Skeletal muscle tissue (tissue), 3 donors: ENCODE measurements at regions not wholly inside any gene's neighbourhood (a gene's known extent, or its start where the extent isn't known, plus 50 kb on each side); places are given as distances from the start of the nearest gene placed in this dataset.
"Not testable (repeated sequence)": the region's sequence is repeated elsewhere in the genome, so short reads cannot be mapped to it uniquely, and the experiment has no call there.

ENCODE experiments used
- H3K27ac ChIP-seq: one replicate; pipeline ENCODE4 v1.7.0; 2013; ENCODE audit warnings: mild to moderate bottlenecking, low read depth, low read length, inconsistent platforms
- H3K27me3 ChIP-seq, 3 donors: one replicate each; pipeline ENCODE4 v1.7.0; 2013; ENCODE audit warnings: low read length in 3 of 3; ENCODE audit not compliant: control insufficient read depth in 3 of 3, insufficient read depth in 3 of 3
- H3K36me3 ChIP-seq, 3 donors: one replicate each; pipeline ENCODE4 v1.7.0; 2013; ENCODE audit warnings: low read length in 3 of 3; ENCODE audit not compliant: control insufficient read depth in 3 of 3, insufficient read depth in 3 of 3
- H3K4me1 ChIP-seq, 3 donors: one replicate each; pipeline ENCODE4 v1.7.0; 2013; ENCODE audit warnings: low read length in 3 of 3, mild to moderate bottlenecking in 3 of 3; ENCODE audit not compliant: control insufficient read depth in 3 of 3, insufficient read depth in 3 of 3
- H3K4me3 ChIP-seq, 3 donors: one replicate each; pipeline ENCODE4 v1.7.0; 2013; ENCODE audit warnings: low read length in 3 of 3
- H3K9ac ChIP-seq, 3 donors: one replicate each; pipeline ENCODE4 v1.7.0; 2013; ENCODE audit warnings: low read length in 3 of 3, mild to moderate bottlenecking in 3 of 3, moderate library complexity in 2 of 3, low read depth in 1 of 3
- H3K9me3 ChIP-seq, 3 donors: one replicate each; pipeline ENCODE4 v1.7.0; 2013; ENCODE audit warnings: low read length in 3 of 3; ENCODE audit not compliant: control insufficient read depth in 3 of 3
- donor health status: Osteomylitis.

DNA sequence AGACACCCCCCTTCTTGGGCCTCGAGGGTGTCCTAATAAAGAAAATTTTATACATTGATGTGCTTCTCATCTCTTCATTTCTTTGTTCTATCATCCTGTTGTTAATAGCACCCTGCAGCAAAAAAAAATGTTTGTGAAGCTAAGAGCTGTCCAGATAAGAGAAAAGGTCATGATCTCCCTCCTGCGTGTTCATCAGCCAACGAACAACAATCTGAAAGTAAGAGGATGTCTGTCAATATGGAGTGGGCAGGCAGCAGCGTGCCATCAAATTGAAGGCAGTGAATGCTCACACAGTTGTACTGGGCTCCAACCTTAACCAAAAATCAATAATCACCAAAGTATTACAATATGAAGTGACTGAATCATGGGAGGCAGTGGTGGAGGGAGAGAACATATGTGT, 418.6 kb upstream of the ONECUT1 start:
- Histone ChIP-seq H3K4me3 (no peak overlapping the region), H3K36me3 (no peaks in the 10 kb centered on the region), H3K4me1 (peaks cover 8% of the 10 kb centered on the region in 3 donors), H3K27me3 (no peaks in the 10 kb centered on the region), H3K9ac (no peak overlapping the region), H3K9me3 (peaks cover 0 to 2% (median 0%) of the 10 kb centered on the region in 3 donors), H3K27ac (no peak overlapping the region)

GRCh38 chr15:53203454-53203853, 413.3 kb upstream of the ONECUT1 start:
- no peaks in the 10 kb centered on the region for H3K36me3 ChIP-seq
- H3K27me3 ChIP-seq, result no peaks in the 10 kb centered on the region
- peak overlapping the region in 1 of 3 donors; percentile 22 for H3K4me3 ChIP-seq
- peaks cover 0 to 2% (median 0%) of the 10 kb centered on the region in 3 donors for H3K9me3 ChIP-seq
- no peak overlapping the region for H3K9ac ChIP-seq
- no peak overlapping the region for H3K27ac ChIP-seq
- H3K4me1 ChIP-seq, result peaks cover 15 to 19% (median 16%) of the 10 kb centered on the region in 3 donors

- no peak overlapping the region for H3K27ac ChIP-seq
- peaks cover 0 to 2% (median 0%) of the 10 kb centered on the region in 3 donors for H3K9me3 ChIP-seq
- H3K4me3 ChIP-seq, result no peak overlapping the region
- no peaks in the 10 kb centered on the region for H3K36me3 ChIP-seq
- no peaks in the 10 kb centered on the region for H3K27me3 ChIP-seq
- no peak overlapping the region for H3K9ac ChIP-seq
- H3K4me1 ChIP-seq, result peaks cover 15 to 19% (median 16%) of the 10 kb centered on the region in 3 donors
Measured at GRCh38 chr15:53202876-53203275, 412.7 kb upstream of the ONECUT1 start.

- Histone ChIP-seq H3K4me3 (peak overlapping the region in 1 of 3 donors; percentile 29), H3K4me1 (no peaks in the 10 kb centered on the region), H3K27ac (no peak overlapping the region), H3K36me3 (no peaks in the 10 kb centered on the region), H3K9ac (no peak overlapping the region), H3K9me3 (no peaks in the 10 kb centered on the region), H3K27me3 (no peaks in the 10 kb centered on the region)
Measured at GRCh38 chr15:53197426-53197839, 407.3 kb upstream of the ONECUT1 start.

DNA sequence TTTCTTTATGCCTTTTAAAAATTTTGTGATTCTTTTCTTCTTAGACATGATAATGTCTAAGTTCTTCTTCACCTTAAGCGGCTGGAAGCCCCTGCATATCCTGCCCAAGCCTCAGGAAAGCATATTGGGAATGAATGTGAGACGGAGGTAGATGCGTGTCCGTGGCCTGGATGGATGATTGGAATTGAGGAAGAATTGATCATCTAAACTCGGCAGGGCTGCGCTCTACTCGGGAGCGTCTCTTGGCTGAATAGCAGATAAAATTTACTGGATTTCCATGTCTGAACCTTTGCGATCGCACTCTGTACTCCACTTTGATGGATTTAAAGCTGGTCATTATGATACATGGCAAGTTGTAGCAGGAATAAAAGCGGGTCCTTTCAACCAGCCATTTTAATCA, 406.7 kb upstream of the ONECUT1 start:
- peak overlapping the region in 1 of 3 donors; percentile 29 for H3K4me3 ChIP-seq
- no peaks in the 10 kb centered on the region for H3K36me3 ChIP-seq
- no peak overlapping the region for H3K9ac ChIP-seq
- H3K9me3 ChIP-seq, result no peaks in the 10 kb centered on the region
- H3K4me1 ChIP-seq, result no peaks in the 10 kb centered on the region
- H3K27ac ChIP-seq, result no peak overlapping the region
- H3K27me3 ChIP-seq, result no peaks in the 10 kb centered on the region

- Histone ChIP-seq H3K4me1 (no peaks in the 10 kb centered on the region), H3K27ac (no peak overlapping the region), H3K27me3 (no peaks in the 10 kb centered on the region), H3K9ac (no peak overlapping the region), H3K36me3 (no peaks in the 10 kb centered on the region), H3K9me3 (no peaks in the 10 kb centered on the region), H3K4me3 (no peak overlapping the region)
Measured at GRCh38 chr15:53196242-53196641, 406.1 kb upstream of the ONECUT1 start.

DNA sequence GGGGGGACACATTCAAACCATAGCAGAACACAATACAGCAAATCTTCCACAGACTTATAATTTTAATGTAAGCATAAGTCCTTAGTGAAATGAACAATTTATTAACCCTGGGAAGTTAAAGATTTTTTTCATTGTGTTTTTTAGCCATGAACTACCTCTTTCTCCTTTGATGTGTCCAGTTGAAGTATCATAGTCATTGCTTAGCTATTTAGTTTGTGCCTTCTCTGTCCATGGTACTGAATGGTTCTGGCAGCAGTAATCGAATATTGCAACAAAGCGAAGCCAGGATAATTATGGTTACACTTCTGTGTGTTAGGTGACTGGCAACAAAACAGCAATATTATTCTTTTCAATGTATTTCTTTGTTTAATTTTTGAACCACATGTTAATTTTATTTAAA, 403.0 kb upstream of the ONECUT1 start:
- no peak overlapping the region for H3K27ac ChIP-seq
- H3K36me3 ChIP-seq, result no peaks in the 10 kb centered on the region
- H3K9me3 ChIP-seq, result no peaks in the 10 kb centered on the region
- no peak overlapping the region for H3K4me3 ChIP-seq
- no peak overlapping the region for H3K9ac ChIP-seq
- no peaks in the 10 kb centered on the region for H3K4me1 ChIP-seq
- H3K27me3 ChIP-seq, result no peaks in the 10 kb centered on the region

- Histone ChIP-seq H3K27me3 (no peaks in the 10 kb centered on the region), H3K36me3 (no peaks in the 10 kb centered on the region), H3K27ac (no peak overlapping the region), H3K9ac (no peak overlapping the region), H3K9me3 (no peaks in the 10 kb centered on the region), H3K4me3 (no peak overlapping the region), H3K4me1 (no peaks in the 10 kb centered on the region)
Measured at GRCh38 chr15:53189860-53190259, 399.7 kb upstream of the ONECUT1 start.

GRCh38 chr15:53183449-53183848, 393.3 kb upstream of the ONECUT1 start:
- H3K36me3 ChIP-seq, H3K9ac ChIP-seq, H3K9me3 ChIP-seq, H3K27ac ChIP-seq, H3K4me3 ChIP-seq, H3K27me3 ChIP-seq, H3K4me1 ChIP-seq: not testable (repeated sequence)

DNA sequence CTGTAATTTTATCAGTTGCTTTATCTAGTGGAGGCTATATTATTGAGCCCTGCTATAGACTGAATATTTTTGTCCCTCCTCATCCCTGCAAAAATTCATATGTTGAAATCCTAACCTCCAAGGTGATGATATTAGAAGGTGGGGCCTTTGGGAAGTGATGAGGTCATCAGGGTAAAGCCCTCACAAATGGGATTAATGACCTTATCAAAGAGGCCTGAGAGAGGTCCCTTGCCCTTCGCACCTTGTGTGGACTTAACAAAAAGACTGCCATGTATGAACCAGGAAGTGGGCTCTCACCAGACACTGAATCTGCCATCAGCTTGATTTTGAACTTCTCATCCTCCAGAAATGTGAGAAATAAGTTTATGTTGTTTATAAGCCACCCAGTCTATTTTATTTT, 381.4 kb upstream of the ONECUT1 start:
- Histone ChIP-seq H3K4me3 (no peak overlapping the region), H3K9me3 (no peaks in the 10 kb centered on the region), H3K36me3 (no peaks in the 10 kb centered on the region), H3K4me1 (no peaks in the 10 kb centered on the region), H3K27ac (no peak overlapping the region), H3K27me3 (no peaks in the 10 kb centered on the region), H3K9ac (no peak overlapping the region)

DNA sequence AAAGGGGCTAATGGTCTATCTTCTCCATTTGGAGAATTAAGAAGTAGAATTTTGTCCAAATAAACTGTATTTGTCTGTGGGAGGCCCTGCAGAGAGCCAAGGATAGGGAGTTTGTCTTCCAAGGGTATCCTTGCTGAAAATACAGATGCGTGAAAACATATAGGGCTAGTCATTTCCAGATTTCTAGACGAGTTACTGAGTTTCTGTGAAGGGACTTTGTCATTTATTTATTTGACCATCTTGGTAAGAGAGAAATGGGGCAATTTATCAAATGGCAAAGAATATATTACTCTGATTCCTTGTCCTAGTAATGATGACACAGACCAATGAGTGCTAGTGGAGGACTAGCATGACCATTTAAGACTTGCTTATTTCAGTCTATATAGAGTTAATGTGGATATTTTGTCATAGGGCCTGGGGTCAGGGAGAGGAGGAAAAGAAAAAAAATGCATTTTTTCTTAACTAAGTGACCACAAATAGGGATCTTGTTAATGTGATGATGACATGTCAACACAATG, 376.6 kb upstream of the ONECUT1 start:
- Histone ChIP-seq H3K9ac (no peak overlapping the region), H3K4me1 (no peaks in the 10 kb centered on the region), H3K27me3 (no peaks in the 10 kb centered on the region), H3K4me3 (no peak overlapping the region), H3K27ac (no peak overlapping the region), H3K9me3 (no peaks in the 10 kb centered on the region), H3K36me3 (no peaks in the 10 kb centered on the region)
